ENCODE measurements at regions not wholly inside any gene's neighbourhood (a gene's known extent, or its start where the extent isn't known, plus 50 kb on each side); places are given as distances from the start of the nearest gene placed in this dataset.
"Not testable (repeated sequence)": the region's sequence is repeated elsewhere in the genome, so short reads cannot be mapped to it uniquely, and the experiment has no call there.

DNA sequence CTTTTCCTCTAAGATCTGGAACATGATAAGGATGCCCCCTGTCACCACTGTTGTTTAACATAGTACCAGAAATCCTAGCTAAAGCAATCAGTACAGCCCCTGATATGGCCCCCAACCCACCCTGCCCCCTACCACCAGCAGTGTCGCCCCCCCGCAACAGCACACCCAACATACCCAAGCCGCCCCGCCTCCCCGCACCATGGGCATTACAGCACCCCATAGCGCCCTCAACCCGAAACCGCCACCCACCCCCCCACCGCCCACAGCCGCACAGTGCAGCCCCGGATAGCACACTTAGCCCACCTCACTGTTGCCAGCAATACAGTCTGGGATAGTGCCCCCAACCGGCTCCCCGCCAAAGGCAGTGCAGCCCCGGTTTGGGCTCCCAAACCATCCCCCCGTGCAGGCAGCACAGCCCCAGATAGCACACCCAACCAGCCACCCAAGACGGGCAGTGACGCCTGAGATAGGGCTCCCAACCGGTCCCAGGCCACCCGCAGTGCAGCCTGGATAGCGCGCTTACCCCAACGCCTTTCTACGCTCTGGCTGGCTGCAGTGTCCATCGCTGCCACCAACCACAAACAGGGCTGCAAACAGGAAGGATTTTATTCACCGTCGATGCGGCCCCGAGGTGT is 52.7 kb downstream of the VPREB1 start:
- TF ChIP-seq, protein P1, sequence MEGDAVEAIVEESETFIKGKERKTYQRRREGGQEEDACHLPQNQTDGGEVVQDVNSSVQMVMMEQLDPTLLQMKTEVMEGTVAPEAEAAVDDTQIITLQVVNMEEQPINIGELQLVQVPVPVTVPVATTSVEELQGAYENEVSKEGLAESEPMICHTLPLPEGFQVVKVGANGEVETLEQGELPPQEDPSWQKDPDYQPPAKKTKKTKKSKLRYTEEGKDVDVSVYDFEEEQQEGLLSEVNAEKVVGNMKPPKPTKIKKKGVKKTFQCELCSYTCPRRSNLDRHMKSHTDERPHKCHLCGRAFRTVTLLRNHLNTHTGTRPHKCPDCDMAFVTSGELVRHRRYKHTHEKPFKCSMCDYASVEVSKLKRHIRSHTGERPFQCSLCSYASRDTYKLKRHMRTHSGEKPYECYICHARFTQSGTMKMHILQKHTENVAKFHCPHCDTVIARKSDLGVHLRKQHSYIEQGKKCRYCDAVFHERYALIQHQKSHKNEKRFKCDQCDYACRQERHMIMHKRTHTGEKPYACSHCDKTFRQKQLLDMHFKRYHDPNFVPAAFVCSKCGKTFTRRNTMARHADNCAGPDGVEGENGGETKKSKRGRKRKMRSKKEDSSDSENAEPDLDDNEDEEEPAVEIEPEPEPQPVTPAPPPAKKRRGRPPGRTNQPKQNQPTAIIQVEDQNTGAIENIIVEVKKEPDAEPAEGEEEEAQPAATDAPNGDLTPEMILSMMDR (IDR thresholded peaks at IDR 0.05) = not testable (repeated sequence)
- TF ChIP-seq, protein P2, sequence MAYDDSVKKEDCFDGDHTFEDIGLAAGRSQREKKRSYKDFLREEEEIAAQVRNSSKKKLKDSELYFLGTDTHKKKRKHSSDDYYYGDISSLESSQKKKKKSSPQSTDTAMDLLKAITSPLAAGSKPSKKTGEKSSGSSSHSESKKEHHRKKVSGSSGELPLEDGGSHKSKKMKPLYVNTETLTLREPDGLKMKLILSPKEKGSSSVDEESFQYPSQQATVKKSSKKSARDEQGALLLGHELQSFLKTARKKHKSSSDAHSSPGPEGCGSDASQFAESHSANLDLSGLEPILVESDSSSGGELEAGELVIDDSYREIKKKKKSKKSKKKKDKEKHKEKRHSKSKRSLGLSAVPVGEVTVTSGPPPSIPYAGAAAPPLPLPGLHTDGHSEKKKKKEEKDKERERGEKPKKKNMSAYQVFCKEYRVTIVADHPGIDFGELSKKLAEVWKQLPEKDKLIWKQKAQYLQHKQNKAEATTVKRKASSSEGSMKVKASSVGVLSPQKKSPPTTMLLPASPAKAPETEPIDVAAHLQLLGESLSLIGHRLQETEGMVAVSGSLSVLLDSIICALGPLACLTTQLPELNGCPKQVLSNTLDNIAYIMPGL (CRISPR knock-in tag; IDR thresholded peaks at IDR 0.05) = not testable (repeated sequence)
- not testable (repeated sequence) for TF ChIP-seq JUN (CRISPR knock-in tag; IDR thresholded peaks at IDR 0.05); KAT7 (CRISPR knock-in tag; IDR thresholded peaks at IDR 0.05; ENCODE audit: borderline replicate concordance); TEAD4 (CRISPR knock-in tag; IDR thresholded peaks at IDR 0.05); ELF4 (CRISPR knock-in tag; IDR thresholded peaks at IDR 0.05; ENCODE audit: low read depth)
- TF ChIP-seq, protein P3, sequence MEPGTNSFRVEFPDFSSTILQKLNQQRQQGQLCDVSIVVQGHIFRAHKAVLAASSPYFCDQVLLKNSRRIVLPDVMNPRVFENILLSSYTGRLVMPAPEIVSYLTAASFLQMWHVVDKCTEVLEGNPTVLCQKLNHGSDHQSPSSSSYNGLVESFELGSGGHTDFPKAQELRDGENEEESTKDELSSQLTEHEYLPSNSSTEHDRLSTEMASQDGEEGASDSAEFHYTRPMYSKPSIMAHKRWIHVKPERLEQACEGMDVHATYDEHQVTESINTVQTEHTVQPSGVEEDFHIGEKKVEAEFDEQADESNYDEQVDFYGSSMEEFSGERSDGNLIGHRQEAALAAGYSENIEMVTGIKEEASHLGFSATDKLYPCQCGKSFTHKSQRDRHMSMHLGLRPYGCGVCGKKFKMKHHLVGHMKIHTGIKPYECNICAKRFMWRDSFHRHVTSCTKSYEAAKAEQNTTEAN (CRISPR knock-in tag; IDR thresholded peaks at IDR 0.05) = not testable (repeated sequence)
- TF ChIP-seq, protein P4, sequence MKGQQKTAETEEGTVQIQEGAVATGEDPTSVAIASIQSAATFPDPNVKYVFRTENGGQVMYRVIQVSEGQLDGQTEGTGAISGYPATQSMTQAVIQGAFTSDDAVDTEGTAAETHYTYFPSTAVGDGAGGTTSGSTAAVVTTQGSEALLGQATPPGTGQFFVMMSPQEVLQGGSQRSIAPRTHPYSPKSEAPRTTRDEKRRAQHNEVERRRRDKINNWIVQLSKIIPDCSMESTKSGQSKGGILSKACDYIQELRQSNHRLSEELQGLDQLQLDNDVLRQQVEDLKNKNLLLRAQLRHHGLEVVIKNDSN (CRISPR knock-in tag; IDR thresholded peaks at IDR 0.05) = not testable (repeated sequence)
- TF ChIP-seq, protein P5, sequence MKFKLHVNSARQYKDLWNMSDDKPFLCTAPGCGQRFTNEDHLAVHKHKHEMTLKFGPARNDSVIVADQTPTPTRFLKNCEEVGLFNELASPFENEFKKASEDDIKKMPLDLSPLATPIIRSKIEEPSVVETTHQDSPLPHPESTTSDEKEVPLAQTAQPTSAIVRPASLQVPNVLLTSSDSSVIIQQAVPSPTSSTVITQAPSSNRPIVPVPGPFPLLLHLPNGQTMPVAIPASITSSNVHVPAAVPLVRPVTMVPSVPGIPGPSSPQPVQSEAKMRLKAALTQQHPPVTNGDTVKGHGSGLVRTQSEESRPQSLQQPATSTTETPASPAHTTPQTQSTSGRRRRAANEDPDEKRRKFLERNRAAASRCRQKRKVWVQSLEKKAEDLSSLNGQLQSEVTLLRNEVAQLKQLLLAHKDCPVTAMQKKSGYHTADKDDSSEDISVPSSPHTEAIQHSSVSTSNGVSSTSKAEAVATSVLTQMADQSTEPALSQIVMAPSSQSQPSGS (CRISPR knock-in tag; IDR thresholded peaks at IDR 0.05; ENCODE audit: borderline replicate concordance, low read depth) = not testable (repeated sequence)
